GM21381 (cell line): ENCODE measurements at regions not wholly inside any gene's neighbourhood (a gene's known extent, or its start where the extent isn't known, plus 50 kb on each side); places are given as distances from the start of the nearest gene placed in this dataset.

Experiments
- ATAC-seq: cut with Tn5 transposase; IDR thresholded peaks from one replicate; pipeline ENCODE4 v1.9.1; 2021; ENCODE audit warnings: mild to moderate bottlenecking, moderate library complexity; ENCODE audit not compliant: unreplicated experiment

DNA sequence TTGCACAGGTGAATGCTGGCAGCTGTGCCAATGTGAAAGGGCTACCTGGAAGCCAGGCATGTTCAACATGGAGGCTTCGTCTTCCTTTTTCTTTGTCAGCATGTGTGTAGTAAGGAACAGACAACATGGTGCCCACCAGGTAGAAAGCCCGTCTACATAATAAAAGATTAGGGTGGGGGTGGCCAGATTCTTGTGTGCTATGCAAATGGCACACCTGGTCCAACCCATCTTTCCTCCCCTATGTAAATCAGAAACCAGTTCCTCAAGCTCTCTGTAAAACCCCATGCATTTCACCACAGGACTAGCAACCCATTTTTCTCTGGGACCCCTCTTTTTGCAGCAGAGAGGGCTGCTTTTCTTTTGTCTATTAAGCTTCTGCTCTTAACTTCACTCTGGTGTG lies 72.3 kb upstream of the ZP4 start:
- ATAC-seq, result no peak

DNA sequence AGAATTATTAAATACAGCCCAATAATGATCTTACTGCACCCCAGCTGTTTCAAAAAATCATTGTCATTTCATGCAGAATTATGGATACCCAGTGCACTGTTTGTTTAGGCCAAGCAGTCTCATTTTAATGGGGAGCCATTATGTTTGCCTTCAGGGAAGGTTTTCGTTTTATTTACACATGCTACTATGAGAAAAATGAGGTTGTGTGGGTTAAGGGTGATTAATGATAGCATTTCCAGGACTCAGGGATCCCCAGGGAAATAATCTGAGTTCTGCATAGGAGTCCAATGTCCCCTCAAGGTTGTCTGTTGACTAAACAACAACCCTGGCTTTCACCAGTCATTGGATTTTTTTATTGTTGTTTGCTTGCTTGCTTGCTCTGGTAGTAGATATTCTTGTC lies 71.0 kb upstream of the ZP4 start:
- no peak for ATAC-seq

DNA sequence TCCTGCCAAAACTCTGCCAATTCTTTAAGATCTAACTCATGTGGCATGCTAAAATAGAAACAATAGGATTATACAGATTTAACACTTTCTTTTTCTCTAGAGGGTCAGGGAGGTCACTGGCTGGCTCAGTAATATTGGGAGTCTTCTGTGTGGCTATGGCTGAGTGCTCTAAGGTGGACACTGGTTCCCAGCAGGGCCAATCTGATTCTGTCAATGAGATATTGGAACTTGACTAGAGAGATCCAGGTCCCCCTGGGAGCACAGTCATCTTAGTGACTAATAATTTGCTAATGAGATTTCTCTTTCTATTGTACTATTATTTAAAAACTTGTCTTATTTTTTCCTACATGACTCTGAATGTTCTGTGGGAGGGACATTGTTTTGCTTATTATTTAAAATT lies 69.1 kb upstream of the ZP4 start:
- ATAC-seq, result no peak

DNA sequence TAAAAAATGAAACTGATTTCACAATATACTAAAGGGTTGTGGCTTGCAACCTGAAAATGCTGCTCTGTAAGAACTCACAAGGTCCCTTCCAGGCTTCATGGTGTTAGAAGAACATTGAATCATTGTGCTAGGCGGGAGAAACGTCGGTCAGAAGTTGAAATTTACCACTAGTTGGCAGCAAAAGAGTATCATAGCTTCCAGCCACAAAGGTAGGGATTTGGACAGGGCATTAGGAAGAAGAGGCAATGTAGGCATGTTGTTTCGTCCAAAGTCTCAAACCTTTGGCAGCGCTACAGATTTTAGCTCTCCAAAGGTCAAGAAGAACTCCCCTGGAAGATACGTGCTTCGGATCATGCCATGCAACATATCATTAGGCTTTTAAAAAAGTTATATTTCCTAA lies 62.5 kb upstream of the ZP4 start:
- ATAC-seq, result no peak
